AG09309 (cell line): ENCODE measurements at regions not wholly inside any gene's neighbourhood (a gene's known extent, or its start where the extent isn't known, plus 50 kb on each side); places are given as distances from the start of the nearest gene placed in this dataset.
"Not testable (repeated sequence)": the region's sequence is repeated elsewhere in the genome, so short reads cannot be mapped to it uniquely, and the experiment has no call there.

Experiments
- DNase-seq: peaks from one replicate; pipeline ENCODE4 v3.0.0-alpha.2; 2010; ENCODE audit warnings: low read depth
- H3K4me3 ChIP-seq: 2 replicates; pipeline ENCODE4 v1.5.1; 2011; ENCODE audit warnings: mild to moderate bottlenecking, low read depth, low read length, moderate library complexity; ENCODE audit not compliant: control insufficient read depth
- TF ChIP-seq, protein P1 (sequence below): IDR thresholded peaks from 2 replicates; pipeline ENCODE4 v1.5.1; 2011; ENCODE audit warnings: mild to moderate bottlenecking, low read depth, low read length, inconsistent platforms; ENCODE audit not compliant: insufficient read depth, control insufficient read depth; ENCODE audit errors: missing control alignments

GRCh38 chr2:58764338-58765104 lies 523.4 kb upstream of the FANCL start:
- TF ChIP-seq, protein P1, sequence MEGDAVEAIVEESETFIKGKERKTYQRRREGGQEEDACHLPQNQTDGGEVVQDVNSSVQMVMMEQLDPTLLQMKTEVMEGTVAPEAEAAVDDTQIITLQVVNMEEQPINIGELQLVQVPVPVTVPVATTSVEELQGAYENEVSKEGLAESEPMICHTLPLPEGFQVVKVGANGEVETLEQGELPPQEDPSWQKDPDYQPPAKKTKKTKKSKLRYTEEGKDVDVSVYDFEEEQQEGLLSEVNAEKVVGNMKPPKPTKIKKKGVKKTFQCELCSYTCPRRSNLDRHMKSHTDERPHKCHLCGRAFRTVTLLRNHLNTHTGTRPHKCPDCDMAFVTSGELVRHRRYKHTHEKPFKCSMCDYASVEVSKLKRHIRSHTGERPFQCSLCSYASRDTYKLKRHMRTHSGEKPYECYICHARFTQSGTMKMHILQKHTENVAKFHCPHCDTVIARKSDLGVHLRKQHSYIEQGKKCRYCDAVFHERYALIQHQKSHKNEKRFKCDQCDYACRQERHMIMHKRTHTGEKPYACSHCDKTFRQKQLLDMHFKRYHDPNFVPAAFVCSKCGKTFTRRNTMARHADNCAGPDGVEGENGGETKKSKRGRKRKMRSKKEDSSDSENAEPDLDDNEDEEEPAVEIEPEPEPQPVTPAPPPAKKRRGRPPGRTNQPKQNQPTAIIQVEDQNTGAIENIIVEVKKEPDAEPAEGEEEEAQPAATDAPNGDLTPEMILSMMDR: no peak

GRCh38 chr2:58762176-58762781 lies 521.2 kb upstream of the FANCL start:
- H3K4me3 ChIP-seq: no peak overlapping the region
- TF ChIP-seq, protein P1: peak; percentile 53
- no peak for DNase-seq

More at GRCh38 chr2:58764338-58765104, 523.4 kb upstream of the FANCL start:
- no peak overlapping the region for H3K4me3 ChIP-seq
- no peak for DNase-seq

DNA sequence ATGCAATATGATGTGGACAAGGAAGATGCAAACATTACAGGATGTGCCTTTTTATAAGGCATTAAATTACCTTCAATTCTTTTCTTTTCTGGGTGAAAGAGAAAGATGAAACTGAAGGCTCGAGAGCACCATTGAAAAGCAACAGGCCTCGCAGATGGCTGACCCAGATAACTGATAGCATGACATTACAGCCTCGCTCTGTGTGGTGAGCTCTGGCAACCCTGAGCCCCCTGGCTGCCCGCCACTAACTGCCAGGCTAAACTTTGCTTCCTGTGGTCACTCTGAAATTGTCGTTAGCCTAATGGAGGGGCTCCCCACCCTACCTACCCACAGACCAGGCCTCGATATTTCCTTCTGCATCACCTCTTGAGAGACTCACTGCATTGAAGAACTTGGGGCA lies 516.8 kb upstream of the FANCL start:
- DNase-seq: no peak
- TF ChIP-seq, protein P1: no peak
- H3K4me3 ChIP-seq: no peak overlapping the region

- TF ChIP-seq, protein P1: no peak
- DNase-seq: no peak
- H3K4me3 ChIP-seq: no peak overlapping the region
These were observed 515.2 kb upstream of the FANCL start for GRCh38 chr2:58756336-58756735.

DNA sequence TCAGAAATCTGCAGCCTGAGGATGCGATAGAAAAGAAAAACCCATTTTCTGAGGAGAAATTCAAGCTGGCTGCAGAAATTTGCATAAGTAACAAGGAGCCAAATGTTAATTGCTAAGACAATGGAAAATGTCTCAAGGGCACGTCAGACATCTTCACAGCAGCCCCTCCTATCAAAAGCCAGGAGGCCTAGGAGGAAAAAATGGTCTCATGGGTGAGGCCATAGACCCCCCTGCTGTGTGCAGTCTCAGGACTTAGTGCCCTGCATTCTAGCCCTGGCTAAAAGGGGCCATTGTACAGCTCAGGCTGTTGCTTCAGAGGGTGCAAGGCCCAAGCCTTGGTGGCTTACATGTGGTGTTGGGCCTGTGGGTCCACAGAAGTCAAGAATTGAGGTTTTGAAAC lies 511.4 kb upstream of the FANCL start:
- not testable (repeated sequence) for H3K4me3 ChIP-seq, DNase-seq

DNA sequence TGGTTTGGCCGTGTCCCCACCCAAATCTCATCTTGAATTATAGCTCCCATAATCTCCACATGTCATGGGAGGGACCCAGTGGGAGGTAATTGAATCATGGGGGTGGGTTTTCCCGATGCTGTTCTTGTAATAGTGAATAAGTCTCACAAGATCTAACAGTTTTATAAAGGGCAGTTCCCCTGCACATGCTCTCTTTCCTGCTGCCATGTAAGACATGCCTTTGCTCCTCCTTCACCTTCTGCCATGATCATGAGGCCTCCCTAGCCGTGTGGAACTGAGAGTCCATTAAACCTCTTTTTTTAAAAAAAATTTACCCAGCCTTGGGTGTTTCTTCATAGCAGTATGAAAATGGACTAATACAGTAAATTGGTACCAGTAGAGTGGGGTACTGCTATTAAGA lies 510.6 kb upstream of the FANCL start:
- H3K4me3 ChIP-seq, DNase-seq: not testable (repeated sequence)

DNA sequence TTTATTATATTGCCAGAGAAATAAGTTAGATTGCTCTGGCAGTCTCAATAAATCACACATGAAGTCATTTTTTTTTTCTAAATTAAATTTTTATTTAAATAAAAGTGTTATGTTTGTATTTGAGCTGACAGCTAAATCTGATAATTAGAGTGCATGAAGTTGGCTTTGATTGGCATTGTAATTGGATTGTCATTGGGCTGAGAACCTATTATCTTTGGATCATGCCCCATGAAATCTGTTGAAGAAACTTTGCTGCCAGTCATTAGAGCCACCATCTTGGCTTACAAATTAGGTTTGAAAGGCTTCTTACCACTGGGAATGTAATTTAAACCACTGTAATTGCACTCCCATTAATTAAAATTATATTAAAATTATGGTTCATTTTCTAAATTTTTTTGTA lies 507.9 kb upstream of the FANCL start:
- H3K4me3 ChIP-seq: no peak overlapping the region
- TF ChIP-seq, protein P1: no peak
- no peak for DNase-seq

- DNase-seq: not testable (repeated sequence)
These were observed 504.2 kb upstream of the FANCL start for GRCh38 chr2:58745334-58745733.

More at GRCh38 chr2:58745334-58745733, 504.2 kb upstream of the FANCL start:
- H3K4me3 ChIP-seq: not testable (repeated sequence)
